GM19351 (cell line): ENCODE measurements at regions not wholly inside any gene's neighbourhood (a gene's known extent, or its start where the extent isn't known, plus 50 kb on each side); places are given as distances from the start of the nearest gene placed in this dataset.

ENCODE experiments used
- ATAC-seq: cut with Tn5 transposase; IDR thresholded peaks from one replicate; pipeline ENCODE4 v1.9.1; 2021; ENCODE audit warnings: mild to moderate bottlenecking, moderate library complexity; ENCODE audit not compliant: unreplicated experiment

GRCh38 chr7:41148521-41148951 is 554.4 kb downstream of the INHBA start:
- no peak for ATAC-seq

- ATAC-seq: no peak
These were observed 555.0 kb downstream of the INHBA start for GRCh38 chr7:41147606-41148485.

- no peak for ATAC-seq
These were observed 556.5 kb downstream of the INHBA start for GRCh38 chr7:41146429-41146828.

GRCh38 chr7:41145656-41146055 is 557.2 kb downstream of the INHBA start:
- ATAC-seq: no peak

DNA sequence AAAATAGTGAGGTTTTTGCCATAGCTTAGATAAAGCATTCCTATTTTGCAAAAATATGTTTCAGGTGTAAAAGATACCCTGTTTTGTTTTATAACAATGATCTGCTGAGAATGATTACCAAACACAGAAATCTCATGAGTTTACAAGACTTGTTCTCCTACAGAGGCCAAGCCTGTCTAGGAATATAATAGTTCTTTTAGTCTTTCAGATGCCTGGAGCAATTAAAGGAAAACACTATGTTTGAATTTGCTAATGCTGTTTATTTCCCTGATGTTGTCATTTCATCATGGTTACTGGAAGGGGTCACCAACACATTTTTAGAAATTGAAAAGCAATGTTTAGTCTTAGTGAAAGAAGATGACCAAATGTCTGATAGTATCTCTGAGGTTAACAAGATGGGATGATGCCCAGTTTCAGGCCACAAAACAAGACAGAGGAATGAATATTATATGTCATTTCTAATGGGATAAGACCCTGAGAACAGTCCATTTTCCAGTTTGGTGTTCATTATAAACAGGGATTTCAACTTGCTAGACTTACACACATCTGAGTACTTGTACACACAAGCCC is 559.9 kb downstream of the INHBA start:
- ATAC-seq: no peak

- ATAC-seq: no peak
These were observed 563.1 kb downstream of the INHBA start for GRCh38 chr7:41139789-41140188.

DNA sequence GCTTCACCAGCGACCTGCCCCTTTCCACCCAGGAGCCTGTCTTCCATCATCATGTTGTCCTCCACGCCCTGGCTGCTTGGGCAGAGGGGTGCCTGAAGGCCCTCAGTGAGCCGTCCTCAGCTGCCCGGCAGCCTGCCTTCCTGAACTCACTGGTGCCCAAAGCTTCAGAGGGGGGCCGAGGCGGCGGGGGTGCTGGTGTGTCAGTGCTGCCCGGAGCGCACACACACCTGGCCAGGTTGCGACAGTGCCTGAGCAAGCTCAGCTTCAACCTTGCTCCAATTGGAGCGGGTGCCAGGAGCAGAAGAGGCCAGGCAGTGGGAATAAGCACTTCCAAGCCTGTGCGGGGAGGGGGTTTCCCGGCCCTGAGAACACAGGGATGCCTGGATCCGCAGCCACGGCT is 566.3 kb downstream of the INHBA start:
- ATAC-seq: no peak

- no peak for ATAC-seq
These were observed 567.4 kb downstream of the INHBA start for GRCh38 chr7:41135511-41135910.

- peak; percentile 91 for ATAC-seq
These were observed 568.3 kb downstream of the INHBA start for GRCh38 chr7:41134300-41135255.

- ATAC-seq: peak; percentile 34
These were observed 569.1 kb downstream of the INHBA start for GRCh38 chr7:41133690-41134299.

- no peak for ATAC-seq
These were observed 570.9 kb downstream of the INHBA start for GRCh38 chr7:41131956-41132355.

GRCh38 chr7:41130561-41131236 is 572.2 kb downstream of the INHBA start:
- no peak for ATAC-seq

GRCh38 chr7:41130086-41130485 is 572.8 kb downstream of the INHBA start:
- no peak for ATAC-seq

GRCh38 chr7:41125343-41125742 is 577.5 kb downstream of the INHBA start:
- ATAC-seq: no peak

DNA sequence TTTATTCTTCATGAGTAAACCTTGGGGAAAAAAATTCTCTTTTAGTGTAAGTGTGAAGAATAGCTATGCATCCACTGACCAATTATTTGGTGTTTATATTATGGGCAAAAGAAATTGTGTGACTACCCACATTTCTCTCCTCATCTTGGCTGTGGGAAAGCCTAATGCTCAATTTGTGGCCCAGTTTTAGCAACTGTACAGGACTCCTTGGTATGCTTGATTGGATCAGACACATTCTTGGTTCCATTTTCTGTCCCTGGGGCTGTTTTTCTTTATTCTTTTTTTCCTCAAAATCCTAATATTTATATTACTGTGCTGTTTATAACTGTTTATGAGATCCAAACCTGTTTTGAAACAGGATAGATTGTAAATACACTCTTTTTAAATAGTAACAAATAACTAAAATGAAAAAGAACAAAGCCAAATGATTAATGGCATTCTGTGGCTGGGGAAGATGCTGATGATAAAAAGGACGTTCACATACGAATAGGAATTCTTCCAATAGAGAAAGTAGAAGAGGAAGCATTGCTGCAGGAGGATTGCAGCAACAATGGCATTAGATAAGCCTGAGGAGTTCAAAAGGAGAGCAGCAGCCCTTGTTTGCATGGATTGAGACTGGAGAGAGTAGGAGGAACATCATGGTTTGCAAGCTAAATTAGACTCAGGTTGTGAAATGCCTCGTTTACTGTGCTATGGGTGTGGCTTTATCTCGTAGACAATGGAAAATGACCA is 580.5 kb downstream of the INHBA start:
- no peak for ATAC-seq

DNA sequence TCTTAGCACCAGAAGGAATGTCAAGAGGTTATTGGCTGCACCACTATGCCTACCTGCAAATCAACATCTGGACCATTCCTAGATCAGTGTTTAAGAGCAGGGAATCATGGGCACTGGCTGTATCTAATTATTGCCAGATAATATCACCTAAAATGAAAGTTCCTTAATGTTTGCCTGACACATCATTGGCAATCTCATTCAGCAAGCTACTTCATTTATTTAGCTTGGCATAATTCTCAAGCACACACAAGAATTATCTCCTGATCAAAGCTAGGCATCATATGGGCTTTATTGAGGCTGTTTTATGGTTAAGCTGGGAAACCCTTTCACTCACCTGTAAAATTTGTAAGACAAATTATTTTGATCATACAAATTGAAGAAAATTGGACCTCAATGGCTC is 581.7 kb downstream of the INHBA start:
- ATAC-seq: no peak

GRCh38 chr7:41118486-41118885 is 584.4 kb downstream of the INHBA start:
- no peak for ATAC-seq

DNA sequence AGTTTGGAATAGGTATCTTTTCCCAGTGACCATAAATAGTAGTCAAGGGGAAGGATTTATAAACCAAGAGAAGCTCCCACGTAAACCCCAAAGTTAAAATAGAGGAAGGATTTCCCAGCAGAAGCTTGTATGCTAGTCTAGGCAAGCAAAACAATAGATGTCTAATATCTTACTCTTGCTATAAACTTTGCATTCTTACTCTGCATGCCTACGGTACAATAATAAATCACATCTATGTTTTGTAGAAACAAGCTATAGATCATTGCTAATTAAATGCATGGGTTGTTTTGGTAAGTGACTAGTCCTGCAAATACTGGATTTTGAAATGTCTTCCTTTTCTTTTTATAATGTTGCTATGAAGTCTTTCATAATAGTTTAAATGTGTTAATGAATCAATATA is 585.5 kb downstream of the INHBA start:
- no peak for ATAC-seq

- ATAC-seq: no peak
These were observed 586.1 kb downstream of the INHBA start for GRCh38 chr7:41116817-41117216.

DNA sequence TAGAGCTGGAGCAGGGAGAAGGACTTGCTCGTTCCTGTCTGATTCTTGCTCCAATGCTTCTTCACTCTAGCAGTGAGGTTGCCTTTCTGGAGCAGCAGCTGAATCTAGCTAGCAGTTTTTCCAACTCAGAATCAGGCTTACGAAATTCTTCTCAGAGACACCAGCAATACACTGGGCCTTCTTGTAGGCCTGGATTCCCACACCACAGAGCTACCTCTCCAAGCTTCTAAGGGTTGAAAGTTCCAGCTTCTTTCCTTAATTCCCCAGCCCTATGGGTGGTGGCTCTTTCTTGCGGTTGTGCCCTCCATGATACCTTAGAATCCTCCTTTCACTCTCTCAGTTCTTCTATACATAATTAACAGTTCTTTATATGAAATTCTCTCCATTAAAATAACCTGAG is 586.6 kb downstream of the INHBA start:
- ATAC-seq: no peak
